ENCODE measurements at regions not wholly inside any gene's neighbourhood (a gene's known extent, or its start where the extent isn't known, plus 50 kb on each side); places are given as distances from the start of the nearest gene placed in this dataset.

DNA sequence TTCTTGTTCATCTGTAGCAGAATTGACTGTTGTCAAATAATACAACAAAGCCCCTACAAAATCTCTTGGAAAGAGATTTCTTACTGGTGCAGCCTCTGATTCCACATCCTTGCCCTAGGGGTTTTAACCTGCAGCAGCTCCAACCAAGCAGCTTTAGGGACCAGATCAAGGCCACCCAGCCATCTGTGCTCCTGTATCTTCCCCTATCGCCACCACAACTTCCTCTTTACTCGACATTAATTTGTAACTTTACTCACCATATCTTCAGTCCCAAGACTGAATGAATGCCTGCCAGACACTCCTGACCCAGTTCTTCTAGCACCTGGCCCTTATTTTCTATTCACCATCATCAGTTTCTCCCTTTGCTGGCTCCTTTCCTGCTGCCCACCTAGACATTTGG, 156.6 kb upstream of the IL12A start:
- FAIRE-seq (no peak), ATAC-seq (no peak), DNase-seq (ENCODE audit: extremely low read depth in 1 of 4, low spot score in 3 of 4) (no peak)
- Histone ChIP-seq H3K27ac (ENCODE audit: extremely low read depth, low read depth, low read length) (no peak overlapping the region), H2AFZ (ENCODE audit: low read depth, low read length) (no peak overlapping the region), H3K9me1 (ENCODE audit: control insufficient read depth, insufficient read depth, low read length) (no peaks in the 10 kb centered on the region), H4K20me1 (replicated peaks; ENCODE audit: control insufficient read depth, insufficient read depth, low read length) (no peaks in the 10 kb centered on the region), H3K36me3 (ENCODE audit: control insufficient read depth, insufficient read depth, low read length) (no peaks in the 10 kb centered on the region), H3K27me3 (ENCODE audit: control insufficient read depth in 2 of 2, insufficient read depth in 2 of 2, low read length in 2 of 2) (no peaks in the 10 kb centered on the region), H3K4me3 (no peak overlapping the region), H3K4me1 (replicated peaks in 1 of 2; ENCODE audit: control insufficient read depth in 2 of 2, insufficient read depth in 2 of 2, low read length in 2 of 2) (no peaks in the 10 kb centered on the region), H3K79me2 (ENCODE audit: control insufficient read depth, insufficient read depth, low read length) (no peaks in the 10 kb centered on the region), H3K9ac (ENCODE audit: insufficient read depth in 1 of 2, low read depth in 2 of 2, low read length in 2 of 2) (no peak overlapping the region), H3K4me2 (ENCODE audit: insufficient read depth, low read length) (no peak overlapping the region), H3K9me3 (replicated peaks; ENCODE audit: control insufficient read depth, insufficient read depth, low read depth, low read length) (no peaks in the 10 kb centered on the region)
- intact Hi-C loops (cut with micrococcal nuclease) (no loop called here), in situ Hi-C loops (cut with MboI) (no loop called here)
- 0% methylated on average over 2 of the region's 2 CpGs for WGBS (ENCODE audit: insufficient coverage, low coverage, missing lambda C conversion rate)
- BruUV-seq (replicated peaks) = no TSS peak
- TF ChIP-seq L3MBTL2 (IDR thresholded peaks at IDR 0.05) (no peak), RBM15 (IDR thresholded peaks at IDR 0.05; ENCODE audit: insufficient read depth, low read length) (no peak), POLR2B (IDR thresholded peaks at IDR 0.05; ENCODE audit: low read depth, partially characterized antibody) (no peak), ZNF217 (CRISPR knock-in tag; IDR thresholded peaks at IDR 0.05) (no peak), ZNF551 (CRISPR knock-in tag; IDR thresholded peaks at IDR 0.05) (no peak), MAFF (IDR thresholded peaks at IDR 0.05; ENCODE audit: low read length) (no peak)
- ChIA-PET POLR2A (interaction anchor here (0.6 to 0.7 kb wide), 2 partner anchors 30 to 358 kb away, joined by 3 to 4 read pairs; no protein-coding TSS in a partner anchor), CTCF (ENCODE audit: low intra/inter-chr PET ratio) (no interaction called here)

DNA sequence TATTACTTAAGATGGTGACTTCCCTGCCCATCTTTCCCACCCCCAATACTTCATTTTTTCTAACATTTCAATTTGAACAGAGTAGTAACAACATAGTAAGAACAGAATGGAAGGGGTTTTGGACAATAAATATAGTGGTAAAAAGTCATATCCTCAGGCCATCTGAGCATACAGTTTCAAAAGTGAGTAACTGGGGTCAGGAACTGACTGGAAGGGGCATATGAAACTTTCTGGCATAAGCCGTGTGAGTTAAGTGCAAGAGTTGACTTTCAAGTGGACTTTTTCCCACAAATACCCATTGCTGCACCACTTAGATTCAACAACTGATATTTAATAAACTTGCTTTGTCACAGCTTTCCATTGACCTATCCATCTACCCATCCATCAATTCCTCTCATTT, 153.5 kb upstream of the IL12A start:
- Histone ChIP-seq H3K79me2 (ENCODE audit: control insufficient read depth, insufficient read depth, low read length) (no peaks in the 10 kb centered on the region), H4K20me1 (replicated peaks; ENCODE audit: control insufficient read depth, insufficient read depth, low read length) (no peaks in the 10 kb centered on the region), H3K27me3 (ENCODE audit: control insufficient read depth in 2 of 2, insufficient read depth in 2 of 2, low read length in 2 of 2) (peaks cover 0 to 6% of the 10 kb centered on the region in 2 experiments; a peak in 1 of 5 replicates), H3K9me3 (replicated peaks; ENCODE audit: control insufficient read depth, insufficient read depth, low read depth, low read length) (no peaks in the 10 kb centered on the region), H3K4me1 (replicated peaks in 1 of 2; ENCODE audit: control insufficient read depth in 2 of 2, insufficient read depth in 2 of 2, low read length in 2 of 2) (peaks cover 0 to 4% of the 10 kb centered on the region in 2 experiments; a peak in 1 of 5 replicates), H3K4me2 (ENCODE audit: insufficient read depth, low read length) (no peak overlapping the region), H3K9me1 (ENCODE audit: control insufficient read depth, insufficient read depth, low read length) (no peaks in the 10 kb centered on the region), H2AFZ (ENCODE audit: low read depth, low read length) (no peak overlapping the region), H3K27ac (ENCODE audit: extremely low read depth, low read depth, low read length) (no peak overlapping the region), H3K4me3 (no peak overlapping the region), H3K9ac (ENCODE audit: insufficient read depth in 1 of 2, low read depth in 2 of 2, low read length in 2 of 2) (no peak overlapping the region), H3K36me3 (ENCODE audit: control insufficient read depth, insufficient read depth, low read length) (no peaks in the 10 kb centered on the region)
- WGBS (ENCODE audit: insufficient coverage, low coverage, missing lambda C conversion rate) = 6% methylated on average over 1 of the region's 1 CpG
- ChIA-PET POLR2A (no interaction called here), CTCF (ENCODE audit: low intra/inter-chr PET ratio) (no interaction called here)
- no TSS peak for BruUV-seq (replicated peaks)
- FAIRE-seq = no peak
- in situ Hi-C loops (cut with MboI) (no loop called here), intact Hi-C loops (cut with micrococcal nuclease) (no loop called here)
- ATAC-seq = no peak
- DNase-seq (ENCODE audit: extremely low read depth in 1 of 4, low spot score in 3 of 4) = no peak
- TF ChIP-seq CREB1 (IDR thresholded peaks at IDR 0.05) (no peak), CREB1 (CRISPR knock-in tag; IDR thresholded peaks at IDR 0.05) (no peak), ZNF584 (CRISPR knock-in tag; IDR thresholded peaks at IDR 0.05; ENCODE audit: low read depth) (no peak), BACH1 (tag; IDR thresholded peaks at IDR 0.05) (no peak)
- TF ChIP-seq, protein P1, sequence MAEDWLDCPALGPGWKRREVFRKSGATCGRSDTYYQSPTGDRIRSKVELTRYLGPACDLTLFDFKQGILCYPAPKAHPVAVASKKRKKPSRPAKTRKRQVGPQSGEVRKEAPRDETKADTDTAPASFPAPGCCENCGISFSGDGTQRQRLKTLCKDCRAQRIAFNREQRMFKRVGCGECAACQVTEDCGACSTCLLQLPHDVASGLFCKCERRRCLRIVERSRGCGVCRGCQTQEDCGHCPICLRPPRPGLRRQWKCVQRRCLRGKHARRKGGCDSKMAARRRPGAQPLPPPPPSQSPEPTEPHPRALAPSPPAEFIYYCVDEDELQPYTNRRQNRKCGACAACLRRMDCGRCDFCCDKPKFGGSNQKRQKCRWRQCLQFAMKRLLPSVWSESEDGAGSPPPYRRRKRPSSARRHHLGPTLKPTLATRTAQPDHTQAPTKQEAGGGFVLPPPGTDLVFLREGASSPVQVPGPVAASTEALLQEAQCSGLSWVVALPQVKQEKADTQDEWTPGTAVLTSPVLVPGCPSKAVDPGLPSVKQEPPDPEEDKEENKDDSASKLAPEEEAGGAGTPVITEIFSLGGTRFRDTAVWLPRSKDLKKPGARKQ (CRISPR knock-in tag; IDR thresholded peaks at IDR 0.05) = no peak
- TF ChIP-seq, protein P2, sequence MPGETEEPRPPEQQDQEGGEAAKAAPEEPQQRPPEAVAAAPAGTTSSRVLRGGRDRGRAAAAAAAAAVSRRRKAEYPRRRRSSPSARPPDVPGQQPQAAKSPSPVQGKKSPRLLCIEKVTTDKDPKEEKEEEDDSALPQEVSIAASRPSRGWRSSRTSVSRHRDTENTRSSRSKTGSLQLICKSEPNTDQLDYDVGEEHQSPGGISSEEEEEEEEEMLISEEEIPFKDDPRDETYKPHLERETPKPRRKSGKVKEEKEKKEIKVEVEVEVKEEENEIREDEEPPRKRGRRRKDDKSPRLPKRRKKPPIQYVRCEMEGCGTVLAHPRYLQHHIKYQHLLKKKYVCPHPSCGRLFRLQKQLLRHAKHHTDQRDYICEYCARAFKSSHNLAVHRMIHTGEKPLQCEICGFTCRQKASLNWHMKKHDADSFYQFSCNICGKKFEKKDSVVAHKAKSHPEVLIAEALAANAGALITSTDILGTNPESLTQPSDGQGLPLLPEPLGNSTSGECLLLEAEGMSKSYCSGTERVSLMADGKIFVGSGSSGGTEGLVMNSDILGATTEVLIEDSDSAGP (CRISPR knock-in tag; IDR thresholded peaks at IDR 0.05) = no peak
